ENCODE measurements at regions not wholly inside any gene's neighbourhood (a gene's known extent, or its start where the extent isn't known, plus 50 kb on each side); places are given as distances from the start of the nearest gene placed in this dataset.

DNA sequence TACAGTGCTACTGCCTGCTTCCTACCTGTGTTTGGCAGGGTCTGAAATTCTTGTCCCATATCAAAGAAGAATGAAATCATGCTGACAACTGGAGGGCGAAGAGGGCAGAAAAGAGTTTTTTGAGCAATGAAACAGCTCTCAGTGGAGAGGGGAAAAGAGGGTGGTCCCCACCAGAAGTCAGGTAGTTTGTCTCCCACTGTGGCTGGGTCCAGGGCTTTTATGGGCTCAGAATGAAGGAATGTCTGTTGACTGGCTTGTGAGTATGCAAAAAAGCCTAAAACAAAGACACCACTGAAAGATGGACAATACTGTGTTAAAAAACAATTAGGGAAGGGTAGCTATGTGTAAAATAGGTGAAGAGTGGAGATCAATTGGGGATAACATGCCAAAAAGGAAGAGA lies 115.0 kb downstream of the ADAM29 start:
- 91 to 98% methylated on average over 1 of the region's 1 CpG for WGBS, 2 experiments

DNA sequence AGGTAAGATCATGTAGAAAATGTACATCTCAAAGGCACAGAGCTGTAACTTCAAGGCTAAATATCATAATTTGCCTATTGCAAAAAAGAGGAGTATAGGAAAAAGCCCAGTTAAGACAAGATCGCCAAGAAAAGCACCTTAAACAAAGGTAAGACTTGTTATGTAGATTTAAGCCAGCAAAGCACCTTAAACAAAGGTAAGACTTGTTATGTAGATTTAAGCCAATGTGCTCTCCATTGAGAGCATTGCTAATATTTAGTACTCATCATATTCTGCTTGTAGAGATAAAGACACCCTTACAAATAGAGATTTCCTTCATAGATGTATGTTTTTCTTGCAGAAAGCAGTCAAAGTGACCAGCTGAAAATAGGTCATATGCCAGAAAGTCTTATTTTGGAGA lies 115.8 kb downstream of the ADAM29 start:
- 71 to 86% methylated on average over 1 of the region's 1 CpG for WGBS, 2 experiments
- no peak overlapping the region for H3K27ac ChIP-seq (ENCODE audit: insufficient read depth, low read depth, low read length, poor library complexity, severe bottlenecking)
- H3K27me3 ChIP-seq (ENCODE audit: control insufficient read depth, insufficient read depth, low read length, poor library complexity, severe bottlenecking), result no peaks in the 10 kb centered on the region
- H3K36me3 ChIP-seq (ENCODE audit: control insufficient read depth, insufficient read depth, low read length), result no peaks in the 10 kb centered on the region
- no peak overlapping the region for H3K4me3 ChIP-seq (ENCODE audit: insufficient read depth, low read depth, low read length)
- no peaks in the 10 kb centered on the region for H3K4me1 ChIP-seq (ENCODE audit: control insufficient read depth, insufficient read depth, low read length)
- H3K9me3 ChIP-seq (ENCODE audit: control insufficient read depth, low read length), result no peaks in the 10 kb centered on the region

More for the DNA sequence above, 115.0 kb downstream of the ADAM29 start:
- Histone ChIP-seq H3K27me3 (ENCODE audit: control insufficient read depth, insufficient read depth, low read length, poor library complexity, severe bottlenecking) (no peaks in the 10 kb centered on the region), H3K4me1 (ENCODE audit: control insufficient read depth, insufficient read depth, low read length) (no peaks in the 10 kb centered on the region), H3K9me3 (ENCODE audit: control insufficient read depth, low read length) (no peaks in the 10 kb centered on the region), H3K36me3 (ENCODE audit: control insufficient read depth, insufficient read depth, low read length) (no peaks in the 10 kb centered on the region), H3K4me3 (ENCODE audit: insufficient read depth, low read depth, low read length) (no peak overlapping the region), H3K27ac (ENCODE audit: insufficient read depth, low read depth, low read length, poor library complexity, severe bottlenecking) (no peak overlapping the region)

- Histone ChIP-seq H3K36me3 (ENCODE audit: control insufficient read depth, insufficient read depth, low read length) (no peaks in the 10 kb centered on the region), H3K4me1 (ENCODE audit: control insufficient read depth, insufficient read depth, low read length) (no peaks in the 10 kb centered on the region), H3K9me3 (ENCODE audit: control insufficient read depth, low read length) (no peaks in the 10 kb centered on the region), H3K27ac (ENCODE audit: insufficient read depth, low read depth, low read length, poor library complexity, severe bottlenecking) (no peak overlapping the region), H3K4me3 (ENCODE audit: insufficient read depth, low read depth, low read length) (no peak overlapping the region), H3K27me3 (ENCODE audit: control insufficient read depth, insufficient read depth, low read length, poor library complexity, severe bottlenecking) (no peaks in the 10 kb centered on the region)
- 70 to 75% methylated on average over 2 of the region's 2 CpGs for WGBS, 2 experiments
These were observed 117.0 kb downstream of the ADAM29 start for GRCh38 chr4:175034986-175035705.

DNA sequence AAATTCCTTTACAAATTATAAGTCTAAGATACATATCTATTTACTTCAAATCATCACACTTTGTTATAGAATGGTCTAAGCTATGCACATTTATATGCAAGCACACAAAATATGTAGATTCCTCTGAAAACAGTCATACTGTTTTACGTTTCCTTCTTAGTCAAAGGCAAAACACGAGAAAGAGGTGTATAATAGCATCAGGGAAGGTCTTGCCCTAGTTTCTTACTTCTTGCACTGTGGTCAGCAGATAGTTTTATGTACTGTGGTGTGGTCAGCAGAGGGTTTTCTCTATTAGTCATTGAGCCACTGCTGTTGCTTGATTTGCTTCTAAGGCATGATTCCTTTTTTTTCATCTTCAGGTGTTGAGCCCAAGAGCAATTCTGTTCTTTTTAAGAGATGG lies 117.7 kb downstream of the ADAM29 start:
- Histone ChIP-seq H3K36me3 (ENCODE audit: control insufficient read depth, insufficient read depth, low read length) (no peaks in the 10 kb centered on the region), H3K27ac (ENCODE audit: insufficient read depth, low read depth, low read length, poor library complexity, severe bottlenecking) (no peak overlapping the region), H3K9me3 (ENCODE audit: control insufficient read depth, low read length) (no peaks in the 10 kb centered on the region), H3K4me3 (ENCODE audit: insufficient read depth, low read depth, low read length) (no peak overlapping the region), H3K27me3 (ENCODE audit: control insufficient read depth, insufficient read depth, low read length, poor library complexity, severe bottlenecking) (no peaks in the 10 kb centered on the region), H3K4me1 (ENCODE audit: control insufficient read depth, insufficient read depth, low read length) (no peaks in the 10 kb centered on the region)
- 90 to 97% methylated on average over 2 of the region's 2 CpGs for WGBS, 2 experiments

DNA sequence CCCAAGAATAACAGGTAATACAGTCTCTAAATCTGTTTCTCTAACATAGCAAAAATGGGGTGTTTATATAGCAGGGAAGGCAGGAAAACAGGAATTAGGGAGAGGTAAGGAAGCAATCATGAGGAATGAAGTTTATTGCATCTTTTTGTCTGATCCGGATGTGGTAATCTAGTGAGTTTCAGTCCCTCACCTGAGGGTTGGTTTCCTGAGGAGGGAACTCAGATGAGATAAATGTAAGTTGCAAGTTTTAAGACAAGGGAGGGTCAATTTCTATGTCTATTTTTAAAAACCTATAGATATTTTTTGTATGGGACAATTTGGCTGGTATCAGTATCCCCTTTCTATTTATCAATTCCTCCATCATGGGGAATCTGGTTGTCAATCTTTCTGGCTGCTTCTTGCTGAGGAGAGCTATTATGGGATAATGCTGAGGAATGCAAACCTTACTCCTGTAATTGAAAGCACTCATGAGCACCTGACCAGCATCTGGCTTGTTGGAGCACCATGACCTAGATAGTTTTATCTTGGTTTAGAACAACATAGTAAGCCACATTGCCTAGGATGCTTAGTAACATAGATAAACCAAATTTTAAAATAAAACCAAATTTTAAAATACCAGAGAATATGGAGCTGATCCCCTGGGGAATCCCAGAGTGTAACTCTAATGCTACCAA lies 130.1 kb downstream of the ADAM29 start:
- Histone ChIP-seq H3K36me3 (ENCODE audit: control insufficient read depth, insufficient read depth, low read length) (no peaks in the 10 kb centered on the region), H3K27me3 (ENCODE audit: control insufficient read depth, insufficient read depth, low read length, poor library complexity, severe bottlenecking) (no peaks in the 10 kb centered on the region), H3K27ac (ENCODE audit: insufficient read depth, low read depth, low read length, poor library complexity, severe bottlenecking) (no peak overlapping the region), H3K4me3 (ENCODE audit: insufficient read depth, low read depth, low read length) (no peak overlapping the region), H3K9me3 (ENCODE audit: control insufficient read depth, low read length) (no peaks in the 10 kb centered on the region), H3K4me1 (ENCODE audit: control insufficient read depth, insufficient read depth, low read length) (no peaks in the 10 kb centered on the region)
- WGBS, 2 experiments, result 94 to 96% methylated on average over 1 of the region's 1 CpG

GRCh38 chr4:175048906-175049305 lies 130.7 kb downstream of the ADAM29 start:
- 92 to 94% methylated on average over 3 to 4 of the region's 4 CpGs for WGBS, 2 experiments
- no peaks in the 10 kb centered on the region for H3K27me3 ChIP-seq (ENCODE audit: control insufficient read depth, insufficient read depth, low read length, poor library complexity, severe bottlenecking)
- no peaks in the 10 kb centered on the region for H3K9me3 ChIP-seq (ENCODE audit: control insufficient read depth, low read length)
- no peak overlapping the region for H3K4me3 ChIP-seq (ENCODE audit: insufficient read depth, low read depth, low read length)
- H3K36me3 ChIP-seq (ENCODE audit: control insufficient read depth, insufficient read depth, low read length), result no peaks in the 10 kb centered on the region
- no peaks in the 10 kb centered on the region for H3K4me1 ChIP-seq (ENCODE audit: control insufficient read depth, insufficient read depth, low read length)
- no peak overlapping the region for H3K27ac ChIP-seq (ENCODE audit: insufficient read depth, low read depth, low read length, poor library complexity, severe bottlenecking)

DNA sequence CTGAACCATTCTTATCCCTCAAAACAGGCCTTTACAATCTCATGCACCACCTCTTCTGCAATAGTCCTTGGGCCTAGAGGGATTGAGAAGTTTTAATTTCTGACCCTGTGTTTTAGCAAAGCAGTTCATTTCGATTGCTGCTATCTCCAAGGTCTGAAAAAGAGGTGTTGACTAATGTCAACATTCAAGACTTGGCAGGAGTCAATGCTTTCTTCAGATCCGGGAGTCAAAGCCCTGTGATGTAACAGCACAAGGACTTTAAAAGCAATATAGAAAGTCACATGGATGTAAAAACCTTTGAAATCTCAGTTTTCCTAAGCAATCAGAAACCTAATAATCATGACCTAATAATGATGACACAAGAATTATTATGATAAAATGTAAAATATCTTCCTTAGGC lies 133.8 kb downstream of the ADAM29 start:
- H3K27ac ChIP-seq (ENCODE audit: insufficient read depth, low read depth, low read length, poor library complexity, severe bottlenecking), result no peak overlapping the region
- 67 to 73% methylated on average over 2 of the region's 2 CpGs for whole genome bisulfite sequencing, 2 experiments

GRCh38 chr4:175054980-175055379 lies 136.8 kb downstream of the ADAM29 start:
- H3K36me3 ChIP-seq (ENCODE audit: control insufficient read depth, insufficient read depth, low read length), result no peaks in the 10 kb centered on the region
- H3K4me3 ChIP-seq (ENCODE audit: insufficient read depth, low read depth, low read length), result no peak overlapping the region
- 57% methylated on average over 3 of the region's 3 CpGs for WGBS, 2 experiments
- H3K4me1 ChIP-seq (ENCODE audit: control insufficient read depth, insufficient read depth, low read length), result no peaks in the 10 kb centered on the region
- no peaks in the 10 kb centered on the region for H3K9me3 ChIP-seq (ENCODE audit: control insufficient read depth, low read length)
- H3K27ac ChIP-seq (ENCODE audit: insufficient read depth, low read depth, low read length, poor library complexity, severe bottlenecking), result no peak overlapping the region
- H3K27me3 ChIP-seq (ENCODE audit: control insufficient read depth, insufficient read depth, low read length, poor library complexity, severe bottlenecking), result no peaks in the 10 kb centered on the region

More for the DNA sequence above, 133.8 kb downstream of the ADAM29 start:
- Histone ChIP-seq H3K4me1 (ENCODE audit: control insufficient read depth, insufficient read depth, low read length) (no peaks in the 10 kb centered on the region), H3K36me3 (ENCODE audit: control insufficient read depth, insufficient read depth, low read length) (no peaks in the 10 kb centered on the region), H3K9me3 (ENCODE audit: control insufficient read depth, low read length) (no peaks in the 10 kb centered on the region), H3K27me3 (ENCODE audit: control insufficient read depth, insufficient read depth, low read length, poor library complexity, severe bottlenecking) (no peaks in the 10 kb centered on the region), H3K4me3 (ENCODE audit: insufficient read depth, low read depth, low read length) (no peak overlapping the region)

- H3K27ac ChIP-seq (ENCODE audit: insufficient read depth, low read depth, low read length, poor library complexity, severe bottlenecking), result no peak overlapping the region
- H3K4me1 ChIP-seq (ENCODE audit: control insufficient read depth, insufficient read depth, low read length), result no peaks in the 10 kb centered on the region
- no peaks in the 10 kb centered on the region for H3K27me3 ChIP-seq (ENCODE audit: control insufficient read depth, insufficient read depth, low read length, poor library complexity, severe bottlenecking)
- 96% methylated on average over 3 of the region's 3 CpGs for WGBS, 2 experiments
- H3K36me3 ChIP-seq (ENCODE audit: control insufficient read depth, insufficient read depth, low read length), result no peaks in the 10 kb centered on the region
- no peak overlapping the region for H3K4me3 ChIP-seq (ENCODE audit: insufficient read depth, low read depth, low read length)
- no peaks in the 10 kb centered on the region for H3K9me3 ChIP-seq (ENCODE audit: control insufficient read depth, low read length)
These were observed 144.0 kb downstream of the ADAM29 start for GRCh38 chr4:175062183-175062592.

- Histone ChIP-seq H3K27ac (ENCODE audit: insufficient read depth, low read depth, low read length, poor library complexity, severe bottlenecking) (no peak overlapping the region), H3K27me3 (ENCODE audit: control insufficient read depth, insufficient read depth, low read length, poor library complexity, severe bottlenecking) (no peaks in the 10 kb centered on the region), H3K4me3 (ENCODE audit: insufficient read depth, low read depth, low read length) (no peak overlapping the region), H3K9me3 (ENCODE audit: control insufficient read depth, low read length) (no peaks in the 10 kb centered on the region), H3K36me3 (ENCODE audit: control insufficient read depth, insufficient read depth, low read length) (no peaks in the 10 kb centered on the region), H3K4me1 (ENCODE audit: control insufficient read depth, insufficient read depth, low read length) (no peaks in the 10 kb centered on the region)
These were observed 147.1 kb downstream of the ADAM29 start for GRCh38 chr4:175065228-175065627.
